HEK293 (cell line): ENCODE measurements at regions not wholly inside any gene's neighbourhood (a gene's known extent, or its start where the extent isn't known, plus 50 kb on each side); places are given as distances from the start of the nearest gene placed in this dataset.

ENCODE experiments used
- CTCF ChIA-PET: fragments of 350-600 bp; formaldehyde crosslinking; extraction: SDS; loops from one replicate; lab custom pipeline; 2021; ENCODE audit warnings: antibody characterized with exemption; lab: Yijun Ruan, JAX
- POLR2A ChIA-PET: fragments of 300-600 bp; formaldehyde crosslinking; extraction: SDS; loops from one replicate; lab custom pipeline; 2020; ENCODE audit warnings: antibody characterized with exemption, inconsistent platforms; lab: Yijun Ruan, JAX
- H3K27ac ChIP-seq: fragments of 200-500 bp; sonication (Bioruptor generic); 2 replicates; pipeline ENCODE4 v1.5.1; 2014; ENCODE audit warnings: low read depth, low read length, control low read depth, inconsistent platforms; ENCODE audit errors: extremely low read depth
- H3K36me3 ChIP-seq, 2 experiments: fragments of 200-500 bp in 1 of 2; sonication (Bioruptor generic) in 1 of 2; 1 replicate in 1 of 2; 2 replicates in 1 of 2; pipeline ENCODE4 v1.5.1; 2014 to 2017; ENCODE audit warnings: inconsistent platforms in 2 of 2, low read length in 2 of 2; ENCODE audit not compliant: control insufficient read depth in 2 of 2, insufficient read depth in 1 of 2
- H3K4me1 ChIP-seq: fragments of 200-500 bp; sonication (Bioruptor generic); 2 replicates; pipeline ENCODE4 v1.5.1; 2014; ENCODE audit warnings: mild to moderate bottlenecking, low read length, inconsistent platforms; ENCODE audit not compliant: control insufficient read depth, insufficient read depth
- H3K4me3 ChIP-seq: 2 replicates; pipeline ENCODE4 v1.5.1; 2011; ENCODE audit warnings: low read depth, mild to moderate bottlenecking, control low read depth, low read length, moderate library complexity
- H3K9me3 ChIP-seq: fragments of 200-500 bp; sonication (Bioruptor generic); 2 replicates; pipeline ENCODE4 v1.5.1; 2014; ENCODE audit warnings: low read depth, low read length, inconsistent platforms; ENCODE audit not compliant: control insufficient read depth, insufficient read depth
- ATF2 ChIP-seq: fragments of 450-650 bp; formaldehyde crosslinking; IDR thresholded peaks from 2 replicates; pipeline ENCODE4 v1.5.1; 2016; ENCODE audit warnings: missing biosample characterization, missing genetic modification characterization, low read depth
- EGR2 ChIP-seq: fragments of 450-650 bp; formaldehyde crosslinking; IDR thresholded peaks from 2 replicates; pipeline ENCODE4 v1.5.1; 2016; ENCODE audit warnings: low read depth, missing biosample characterization, missing genetic modification characterization
- GFI1B ChIP-seq: fragments of 450-650 bp; formaldehyde crosslinking; IDR thresholded peaks from 2 replicates; pipeline ENCODE4 v1.5.1; 2016; ENCODE audit warnings: missing biosample characterization, missing genetic modification characterization
- HOXC10 ChIP-seq: sonication (generic); formaldehyde crosslinking; IDR thresholded peaks from 2 replicates; pipeline ENCODE4 v1.8.1; 2023; ENCODE audit warnings: mild to moderate bottlenecking, missing genetic modification reagents
- KLF1 ChIP-seq: fragments of 450-650 bp; formaldehyde crosslinking; IDR thresholded peaks from 2 replicates; pipeline ENCODE4 v1.5.1; 2016; ENCODE audit warnings: missing biosample characterization, missing genetic modification characterization
- KLF10 ChIP-seq: fragments of 450-650 bp; IDR thresholded peaks from 2 replicates; pipeline ENCODE4 v1.5.1; 2018; ENCODE audit warnings: missing biosample characterization, mild to moderate bottlenecking, missing genetic modification characterization
- SP3 ChIP-seq: fragments of 450-650 bp; formaldehyde crosslinking; IDR thresholded peaks from 2 replicates; pipeline ENCODE4 v1.5.1; 2016; ENCODE audit warnings: missing biosample characterization, missing genetic modification characterization
- TRIM28 ChIP-seq: IDR thresholded peaks from 2 replicates; pipeline ENCODE4 v1.6.1; 2011; ENCODE audit warnings: low read length, control low read depth, borderline replicate concordance
- TSHZ1 ChIP-seq: fragments of 450-650 bp; formaldehyde crosslinking; IDR thresholded peaks from 2 replicates; pipeline ENCODE4 v1.5.1; 2016; ENCODE audit warnings: missing biosample characterization, missing genetic modification characterization, borderline replicate concordance
- ZBTB21 ChIP-seq: fragments of 450-650 bp; formaldehyde crosslinking; IDR thresholded peaks from 2 replicates; pipeline ENCODE4 v1.5.1; 2017; ENCODE audit warnings: missing biosample characterization, missing genetic modification characterization
- ZBTB6 ChIP-seq: fragments of 450-650 bp; formaldehyde crosslinking; IDR thresholded peaks from 2 replicates; pipeline ENCODE4 v1.5.1; 2017; ENCODE audit warnings: missing biosample characterization, missing genetic modification characterization
- ZNF133 ChIP-seq: fragments of 450-650 bp; formaldehyde crosslinking; IDR thresholded peaks from 2 replicates; pipeline ENCODE4 v1.5.1; 2016; ENCODE audit warnings: missing biosample characterization, missing genetic modification characterization
- ZNF221 ChIP-seq: fragments of 450-650 bp; formaldehyde crosslinking; IDR thresholded peaks from 2 replicates; pipeline ENCODE4 v1.5.1; 2017; ENCODE audit warnings: missing biosample characterization, missing genetic modification characterization, borderline replicate concordance
- ZNF292 ChIP-seq: fragments of 450-650 bp; formaldehyde crosslinking; IDR thresholded peaks from 2 replicates; pipeline ENCODE4 v1.5.1; 2016; ENCODE audit warnings: low read depth, missing biosample characterization, missing genetic modification characterization, borderline replicate concordance
- ZNF324 ChIP-seq: fragments of 450-650 bp; formaldehyde crosslinking; IDR thresholded peaks from 2 replicates; pipeline ENCODE4 v1.5.1; 2016; ENCODE audit warnings: missing biosample characterization, missing genetic modification characterization
- ZNF394 ChIP-seq: fragments of 450-650 bp; formaldehyde crosslinking; IDR thresholded peaks from 2 replicates; pipeline ENCODE4 v1.5.1; 2016; ENCODE audit warnings: missing biosample characterization, missing genetic modification characterization, mild to moderate bottlenecking, moderate library complexity, borderline replicate concordance
- ZNF449 ChIP-seq: fragments of 450-650 bp; formaldehyde crosslinking; IDR thresholded peaks from 2 replicates; pipeline ENCODE4 v1.5.1; 2017; ENCODE audit warnings: missing biosample characterization, mild to moderate bottlenecking, missing genetic modification characterization, moderate library complexity
- ZNF530 ChIP-seq: fragments of 450-650 bp; formaldehyde crosslinking; IDR thresholded peaks from 2 replicates; pipeline ENCODE4 v1.5.1; 2016; ENCODE audit warnings: low read depth, missing biosample characterization, missing genetic modification characterization
- ZNF580 ChIP-seq: fragments of 450-650 bp; formaldehyde crosslinking; IDR thresholded peaks from 2 replicates; pipeline ENCODE4 v1.5.1; 2016; ENCODE audit warnings: missing biosample characterization, missing genetic modification characterization
- ZNF645 ChIP-seq: fragments of 450-650 bp; formaldehyde crosslinking; IDR thresholded peaks from 2 replicates; pipeline ENCODE4; 2016; ENCODE audit warnings: missing biosample characterization, missing genetic modification characterization
- ZNF768 ChIP-seq: fragments of 450-650 bp; formaldehyde crosslinking; IDR thresholded peaks from 2 replicates; pipeline ENCODE4 v1.5.1; 2018; ENCODE audit warnings: missing biosample characterization, mild to moderate bottlenecking, missing genetic modification characterization

- TF ChIP-seq ZNF768 (tag by site-specific recombination) = no peak
- TF ChIP-seq GFI1B (tag by site-specific recombination) = no peak
- no peak for TF ChIP-seq ZNF394 (tag by site-specific recombination)
- no peak for TF ChIP-seq KLF1 (tag by site-specific recombination)
- TF ChIP-seq TRIM28 = no peak
- no peak for TF ChIP-seq EGR2
- no peak for TF ChIP-seq ZNF324 (tag by site-specific recombination)
Measured at GRCh38 chr3:147130461-147130860, 275.9 kb downstream of the ZIC4 start (continued).

GRCh38 chr3:147129665-147130064, 276.7 kb downstream of the ZIC4 start:
- CTCF ChIA-PET = interaction anchor here (1.1 kb wide), 1 partner anchor 14 kb away, joined by 3 read pairs; no protein-coding TSS in a partner anchor
- TF ChIP-seq ZNF292 (tag by site-specific recombination) (no peak), ZNF449 (tag by site-specific recombination) (no peak), ATF2 (no peak), TSHZ1 (tag by site-specific recombination) (no peak), ZBTB21 (tag by site-specific recombination) (no peak), KLF10 (tag by site-specific recombination) (no peak), HOXC10 (CRISPR knock-in tag) (no peak), ZNF133 (tag by site-specific recombination) (no peak), ZNF645 (tag by site-specific recombination) (no peak), ZNF580 (no peak), ZNF221 (tag by site-specific recombination) (no peak), SP3 (tag by site-specific recombination) (no peak), ZNF530 (no peak), ZBTB6 (tag by site-specific recombination) (no peak)
- no peaks in the 10 kb centered on the region for H3K36me3 ChIP-seq
- no peak overlapping the region for H3K4me3 ChIP-seq
- POLR2A ChIA-PET = no interaction called here
- H3K9me3 ChIP-seq = no peaks in the 10 kb centered on the region
- no peaks in the 10 kb centered on the region for H3K4me1 ChIP-seq
- no peak overlapping the region for H3K27ac ChIP-seq
